Colonic mucosa (tissue), 4 donors: ENCODE measurements at regions not wholly inside any gene's neighbourhood (a gene's known extent, or its start where the extent isn't known, plus 50 kb on each side); places are given as distances from the start of the nearest gene placed in this dataset.
A peak's percentile ranks its signal among the peaks of the same experiment; 100 is the strongest.

Experiments
- DNase-seq: peaks from one replicate; pipeline ENCODE4 v3.0.0-alpha.2; 2020
- H3K27ac ChIP-seq: fragments of 200-600 bp; one replicate; pipeline ENCODE4 v1.8.0; 2021
- H3K27me3 ChIP-seq: fragments of 200-600 bp; one replicate; pipeline ENCODE4 v1.8.0; 2021
- H3K36me3 ChIP-seq: fragments of 200-600 bp; one replicate; pipeline ENCODE4 v1.8.0; 2021
- H3K4me1 ChIP-seq: fragments of 200-600 bp; one replicate; pipeline ENCODE4 v1.8.0; 2021; ENCODE audit warnings: mild to moderate bottlenecking
- H3K4me3 ChIP-seq: fragments of 200-600 bp; one replicate; pipeline ENCODE4 v1.8.0; 2021
- H3K9ac ChIP-seq, 2 donors: one replicate each; pipeline ENCODE4 v1.7.0; 2013; ENCODE audit warnings: control low read depth in 2 of 2, low read depth in 2 of 2, low read length in 2 of 2
- H3K9me3 ChIP-seq: fragments of 200-600 bp; one replicate; pipeline ENCODE4 v1.8.0; 2021
- CTCF ChIP-seq: fragments of 200-600 bp; IDR thresholded peaks from one replicate; pipeline ENCODE4 v1.8.0; 2022; ENCODE audit warnings: antibody characterized with exemption, mild to moderate bottlenecking
- intact Hi-C: fragments of 100-400 bp; cut with DNase I; formaldehyde crosslinking; loops from one replicate; pipeline ENCODE4 v1.14.1; 2022
- donor health status: healthy.
- donor health status: DM: no; HTN: no; CAD: no.
- donor health status: DM: no; HTN: no; CAD: no.

- no peak overlapping the region for H3K4me3 ChIP-seq
- intact Hi-C loops: no loop called here
- H3K9ac ChIP-seq: no peak overlapping the region
- H3K9me3 ChIP-seq: no peaks in the 10 kb centered on the region
- no peak for TF ChIP-seq CTCF
- no peaks in the 10 kb centered on the region for H3K4me1 ChIP-seq
- H3K27ac ChIP-seq: no peak overlapping the region
- no peaks in the 10 kb centered on the region for H3K27me3 ChIP-seq
- no peak for DNase-seq
- no peaks in the 10 kb centered on the region for H3K36me3 ChIP-seq
These were observed 1775.1 kb upstream of the PIK3C3 start for GRCh38 chr18:40179729-40180461.

DNA sequence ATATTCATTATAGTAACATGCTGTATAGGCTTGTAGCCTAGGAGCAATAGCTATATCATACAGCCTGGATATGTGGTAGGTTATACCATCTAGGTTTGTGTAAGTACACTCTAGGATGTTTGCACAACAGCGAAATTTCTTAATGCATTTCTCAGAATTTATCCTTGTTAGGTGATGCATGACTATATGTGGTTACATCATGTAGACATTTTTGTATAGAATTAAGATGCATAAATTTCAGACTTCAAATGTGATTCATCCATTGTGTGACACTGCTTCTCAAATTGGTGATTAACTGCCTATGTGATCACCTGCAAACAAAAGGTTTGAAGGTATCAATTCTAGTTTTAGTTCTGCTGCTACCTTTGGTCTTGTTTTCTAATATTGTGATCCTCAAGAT is 1787.0 kb upstream of the PIK3C3 start:
- Histone ChIP-seq H3K9ac (no peak overlapping the region), H3K36me3 (no peaks in the 10 kb centered on the region), H3K27ac (no peak overlapping the region), H3K4me1 (no peaks in the 10 kb centered on the region), H3K27me3 (no peaks in the 10 kb centered on the region), H3K4me3 (no peak overlapping the region), H3K9me3 (no peaks in the 10 kb centered on the region)
- no peak for DNase-seq
- intact Hi-C loops: no loop called here
- TF ChIP-seq CTCF: no peak

DNA sequence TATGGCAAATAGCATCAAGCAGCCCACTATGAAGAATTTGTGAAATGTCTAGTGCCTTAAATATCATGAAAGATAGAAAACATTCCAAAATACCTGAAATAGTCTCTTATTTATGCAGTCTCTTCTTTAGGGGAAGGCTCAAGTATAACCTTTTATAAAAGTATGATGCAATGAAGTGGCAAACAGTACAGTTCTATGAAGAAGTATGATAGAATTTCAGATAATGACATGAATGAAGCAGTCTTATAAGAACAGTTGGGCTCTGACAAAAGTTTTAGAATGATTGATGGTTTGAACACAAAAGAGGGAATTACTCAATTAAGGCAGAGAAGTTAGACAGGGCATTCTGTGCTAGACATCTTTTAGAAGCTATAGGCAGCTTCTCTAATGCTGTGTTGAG is 1791.8 kb upstream of the PIK3C3 start:
- Histone ChIP-seq H3K4me1 (no peaks in the 10 kb centered on the region), H3K9ac (no peak overlapping the region), H3K27me3 (no peaks in the 10 kb centered on the region), H3K27ac (no peak overlapping the region), H3K36me3 (no peaks in the 10 kb centered on the region), H3K4me3 (no peak overlapping the region), H3K9me3 (no peaks in the 10 kb centered on the region)
- intact Hi-C loops: no loop called here
- no peak for TF ChIP-seq CTCF
- DNase-seq: no peak

- no peaks in the 10 kb centered on the region for H3K36me3 ChIP-seq
- no peaks in the 10 kb centered on the region for H3K4me1 ChIP-seq
- DNase-seq: no peak
- no peak overlapping the region for H3K4me3 ChIP-seq
- intact Hi-C loops: no loop called here
- H3K27ac ChIP-seq: no peak overlapping the region
- no peaks in the 10 kb centered on the region for H3K27me3 ChIP-seq
- no peak for TF ChIP-seq CTCF
- no peak overlapping the region for H3K9ac ChIP-seq
- H3K9me3 ChIP-seq: no peaks in the 10 kb centered on the region
These were observed 1794.7 kb upstream of the PIK3C3 start for GRCh38 chr18:40160361-40160760.

- H3K9me3 ChIP-seq: no peaks in the 10 kb centered on the region
- peak; percentile 41 for TF ChIP-seq CTCF
- intact Hi-C loops: no loop called here
- DNase-seq: no peak
- no peaks in the 10 kb centered on the region for H3K27me3 ChIP-seq
- H3K36me3 ChIP-seq: no peaks in the 10 kb centered on the region
- no peak overlapping the region for H3K9ac ChIP-seq
- no peak overlapping the region for H3K27ac ChIP-seq
- no peak overlapping the region for H3K4me3 ChIP-seq
- no peaks in the 10 kb centered on the region for H3K4me1 ChIP-seq
These were observed 1795.7 kb upstream of the PIK3C3 start for GRCh38 chr18:40159141-40160017.
